B cell (primary cell): ENCODE measurements at regions not wholly inside any gene's neighbourhood (a gene's known extent, or its start where the extent isn't known, plus 50 kb on each side); places are given as distances from the start of the nearest gene placed in this dataset.

Source experiments
- ATAC-seq: fragments of 200-7000 bp; cut with Tn5 transposase; one replicate; pipeline ENCODE4 v1.10.0; 2021; ENCODE audit warnings: low read depth, mild to moderate bottlenecking, moderate number of reproducible peaks, moderate library complexity
- CTCF ChIA-PET: fragments of 350-600 bp; sonication (Branson Sonifier 250); formaldehyde crosslinking; loops from one replicate; lab custom pipeline; 2021; ENCODE audit warnings: antibody characterized with exemption, inconsistent platforms; lab: Charles Lee
- POLR2A ChIA-PET: fragments of 350-600 bp; sonication (Branson Sonifier 250); formaldehyde crosslinking; loops from one replicate; lab custom pipeline; 2021; ENCODE audit warnings: antibody characterized with exemption; lab: Charles Lee
- DNase-seq: peaks from one replicate; pipeline ENCODE4 v3.0.0; 2013
- H2AFZ ChIP-seq: 2 replicates; pipeline ENCODE4 v1.6.1; 2012; ENCODE audit warnings: mild to moderate bottlenecking, low read depth, low read length; ENCODE audit not compliant: insufficient read depth, poor library complexity, severe bottlenecking
- H3K27ac ChIP-seq, 2 donors: 1 replicate in 1 of 2; 2 replicates in 1 of 2; pipeline ENCODE4 v1.5.1; 2012 to 2013; ENCODE audit warnings: low read length in 2 of 2, mild to moderate bottlenecking in 2 of 2, moderate library complexity in 1 of 2
- H3K27me3 ChIP-seq, 4 experiments: fragments of 200-600 bp in 1 of 4; sonication (generic) in 1 of 4; replicated peaks in 1 of 4; 1 replicate in 2 of 4; 2 replicates in 2 of 4; pipeline versions ENCODE4 v1.6.1 to v1.7.0; 2013 to 2016; ENCODE audit warnings: low read length in 3 of 4, mild to moderate bottlenecking in 2 of 4, mixed read lengths in 1 of 4, moderate library complexity in 1 of 4; ENCODE audit not compliant: insufficient read depth in 4 of 4, control insufficient read depth in 3 of 4; ENCODE audit errors: control extremely low read depth in 1 of 4
- H3K36me3 ChIP-seq, 2 experiments: replicated peaks in 1 of 2; 1 replicate in 1 of 2; 2 replicates in 1 of 2; pipeline versions ENCODE4 v1.6.1 to v1.7.1; 2013; ENCODE audit warnings: low read length in 1 of 2; ENCODE audit not compliant: insufficient read depth in 2 of 2, control insufficient read depth in 1 of 2; ENCODE audit errors: control extremely low read depth in 1 of 2, extremely low read depth in 1 of 2
- H3K4me1 ChIP-seq, 2 donors: fragments of 200-600 bp in 1 of 2; sonication (generic) in 1 of 2; 1 replicate in 1 of 2; 2 replicates in 1 of 2; pipeline versions ENCODE4 v1.5.1 to v1.6.1; 2013 to 2017; ENCODE audit warnings: low read length in 2 of 2; ENCODE audit not compliant: control insufficient read depth in 2 of 2, insufficient read depth in 2 of 2
- H3K4me2 ChIP-seq: replicated peaks from 2 replicates; pipeline ENCODE3; 2012; ENCODE audit warnings: mild to moderate bottlenecking, low read depth, low read length; ENCODE audit not compliant: poor library complexity, severe bottlenecking
- H3K4me3 ChIP-seq, 5 experiments: fragments of 200-600 bp in 1 of 5; sonication (generic) in 1 of 5; 1 replicate in 3 of 5; 2 replicates in 2 of 5; pipeline versions ENCODE4 v1.5.1 to v1.7.0; 2011 to 2016; ENCODE audit warnings: low read length in 4 of 5, mild to moderate bottlenecking in 4 of 5, low read depth in 2 of 5, control low read depth in 1 of 5, moderate library complexity in 1 of 5; ENCODE audit not compliant: insufficient read depth in 1 of 5; ENCODE audit errors: control extremely low read depth in 1 of 5, extremely low read depth in 1 of 5
- H3K79me2 ChIP-seq: fragments of 200-600 bp; sonication (generic); one replicate; pipeline ENCODE4 v1.6.0; 2016; ENCODE audit warnings: low read length; ENCODE audit not compliant: control insufficient read depth, insufficient read depth
- H3K9ac ChIP-seq: fragments of 200-600 bp; sonication (generic); 2 replicates; pipeline ENCODE4 v1.6.1; 2017; ENCODE audit warnings: mild to moderate bottlenecking, low read length, moderate library complexity
- H3K9me3 ChIP-seq, 3 donors: one replicate each; pipeline versions ENCODE4 v1.6.1 to v1.7.1; 2013; ENCODE audit warnings: low read length in 2 of 3; ENCODE audit not compliant: control insufficient read depth in 2 of 3, insufficient read depth in 1 of 3; ENCODE audit errors: control extremely low read depth in 1 of 3
- H4K20me1 ChIP-seq: 2 replicates; pipeline ENCODE4 v1.6.0; 2012; ENCODE audit warnings: mild to moderate bottlenecking, low read length; ENCODE audit not compliant: insufficient read depth, control insufficient read depth, poor library complexity, severe bottlenecking
- H3K27ac Mint-ChIP-seq: one replicate; pipeline ENCODE4 v1.8.0; 2021; ENCODE audit warnings: mixed read lengths
- H3K27me3 Mint-ChIP-seq: one replicate; pipeline ENCODE4 v1.8.0; 2021; ENCODE audit warnings: mixed read lengths
- H3K4me1 Mint-ChIP-seq: one replicate; pipeline ENCODE4 v1.8.0; 2021; ENCODE audit warnings: mixed read lengths
- H3K4me3 Mint-ChIP-seq: one replicate; pipeline ENCODE4 v1.8.0; 2021; ENCODE audit warnings: mixed read lengths
- H3K9me3 Mint-ChIP-seq: one replicate; pipeline ENCODE4 v1.8.0; 2022; ENCODE audit warnings: mixed read lengths; ENCODE audit not compliant: insufficient read depth
- CTCF ChIP-seq: fragments of 200-600 bp; IDR thresholded peaks from one replicate; pipeline ENCODE4 v1.8.0; 2022; ENCODE audit warnings: antibody characterized with exemption, mild to moderate bottlenecking
- EZH2 ChIP-seq: IDR thresholded peaks from 2 replicates; pipeline ENCODE4 v1.6.1; 2012; ENCODE audit warnings: borderline replicate concordance, low read depth, mild to moderate bottlenecking, moderate library complexity, low read length; ENCODE audit not compliant: insufficient read depth, poor library complexity, severe bottlenecking
- WGBS: methylation state at CpG from one replicate; pipeline ENCODE4 v1.1.5; 2013; ENCODE audit warnings: missing lambda C conversion rate; ENCODE audit not compliant: insufficient coverage; 5-methylcytosine and 5-hydroxymethylcytosine counted together
- intact Hi-C: fragments of 100-400 bp; cut with micrococcal nuclease; formaldehyde crosslinking; loops from one replicate; pipeline ENCODE4 v1.10.0; 2022

GRCh38 chr4:8731364-8731763 lies 138.8 kb downstream of the CPZ start:
- H3K4me1 Mint-ChIP-seq: no peaks in the 10 kb centered on the region
- no peaks in the 10 kb centered on the region for H3K79me2 ChIP-seq
- no peak overlapping the region for H3K9ac ChIP-seq
- no peaks in the 10 kb centered on the region for H3K9me3 Mint-ChIP-seq
- no peak for TF ChIP-seq CTCF
- TF ChIP-seq EZH2: no peak
- no peak for ATAC-seq
- no peak overlapping the region for H3K4me2 ChIP-seq
- H3K4me1 ChIP-seq: no peaks in the 10 kb centered on the region
- H3K4me3 ChIP-seq: no peak overlapping the region
- no peak overlapping the region for H3K27ac Mint-ChIP-seq
- H3K9me3 ChIP-seq: peaks cover 0 to 42% (median 0%) of the 10 kb centered on the region in 3 donors
- intact Hi-C loops: no loop called here
- DNase-seq: no peak
- H3K4me3 Mint-ChIP-seq: no peak overlapping the region
- no peaks in the 10 kb centered on the region for H3K27me3 ChIP-seq
- H3K27ac ChIP-seq: no peak overlapping the region
- no peak overlapping the region for H2AFZ ChIP-seq
- WGBS: 87% methylated on average over 6 of the region's 6 CpGs
- no peaks in the 10 kb centered on the region for H4K20me1 ChIP-seq
- ChIA-PET POLR2A (no interaction called here), CTCF (no interaction called here)
- no peaks in the 10 kb centered on the region for H3K36me3 ChIP-seq
- no peaks in the 10 kb centered on the region for H3K27me3 Mint-ChIP-seq

- ChIA-PET CTCF (no interaction called here), POLR2A (no interaction called here)
- no peaks in the 10 kb centered on the region for H3K9me3 Mint-ChIP-seq
- no peaks in the 10 kb centered on the region for H3K27me3 Mint-ChIP-seq
- intact Hi-C loops: no loop called here
- no peaks in the 10 kb centered on the region for H4K20me1 ChIP-seq
- H3K9me3 ChIP-seq: peaks cover 0 to 42% (median 0%) of the 10 kb centered on the region in 3 donors
- no peaks in the 10 kb centered on the region for H3K36me3 ChIP-seq
- WGBS: 92% methylated on average over 1 of the region's 6 CpGs
- H3K4me3 Mint-ChIP-seq: no peak overlapping the region
- no peak for TF ChIP-seq EZH2
- no peak for TF ChIP-seq CTCF
- no peak overlapping the region for H3K4me2 ChIP-seq
- ATAC-seq: no peak
- no peak overlapping the region for H2AFZ ChIP-seq
- H3K27ac ChIP-seq: no peak overlapping the region
- H3K9ac ChIP-seq: no peak overlapping the region
- no peaks in the 10 kb centered on the region for H3K79me2 ChIP-seq
- no peaks in the 10 kb centered on the region for H3K4me1 Mint-ChIP-seq
- H3K4me1 ChIP-seq: no peaks in the 10 kb centered on the region
- no peak for DNase-seq
- H3K27ac Mint-ChIP-seq: no peak overlapping the region
- no peak overlapping the region for H3K4me3 ChIP-seq
- H3K27me3 ChIP-seq: no peaks in the 10 kb centered on the region
These were observed 138.1 kb downstream of the CPZ start for GRCh38 chr4:8730681-8731080.
